GM12878 (cell line): ENCODE measurements at regions not wholly inside any gene's neighbourhood (a gene's known extent, or its start where the extent isn't known, plus 50 kb on each side); places are given as distances from the start of the nearest gene placed in this dataset.

Source experiments
- ATAC-seq: fragments of 200-7000 bp; cut with Tn5 transposase; 3 replicates; pipeline ENCODE4 v1.9.1; 2020; ENCODE audit warnings: mild to moderate bottlenecking, moderate library complexity
- BruUV-seq: library from RNA; stranded (reverse); fragments of 400-500 nt; replicated peaks from 2 replicates; lab custom pipeline; 2021; lab: Mats Ljungman, UMichigan
- CTCF ChIA-PET: fragments of 300-600 bp; sonication (Branson Sonifier 250); formaldehyde crosslinking; extraction: SDS; loops from one replicate; lab custom pipeline; 2021; ENCODE audit warnings: inconsistent platforms; lab: Yijun Ruan, JAX
- POLR2A ChIA-PET: fragments of 350-600 bp; formaldehyde crosslinking; extraction: SDS; loops from one replicate; lab custom pipeline; 2021; ENCODE audit warnings: inconsistent platforms; lab: Charles Lee
- RAD21 ChIA-PET: fragments of 300-600 bp; sonication (Branson Sonifier 250); formaldehyde crosslinking; loops from one replicate; lab custom pipeline; 2023; ENCODE audit warnings: antibody characterized with exemption; ENCODE audit not compliant: unreplicated experiment; lab: Charles Lee
- SMC1A ChIA-PET: fragments of 300-600 bp; sonication (Branson Sonifier 250); formaldehyde crosslinking; loops from one replicate; lab custom pipeline; 2023; ENCODE audit not compliant: unreplicated experiment, uncharacterized antibody; lab: Charles Lee
- DNase-seq: peaks from one replicate; pipeline ENCODE4 v3.0.0-alpha.2; 2011; ENCODE audit warnings: low read depth, low spot score
- FAIRE-seq: peaks from 3 replicates; lab custom pipeline; 2011; peaks lifted over from hg19 to GRCh38; lab: Jason Lieb, UNC
- H2AFZ ChIP-seq: 2 replicates; pipeline ENCODE4 v1.6.0; 2011; ENCODE audit warnings: low read depth, low read length, control low read depth; ENCODE audit not compliant: control insufficient read depth
- H3K27ac ChIP-seq: 2 replicates; pipeline ENCODE4 v1.5.1; 2011; ENCODE audit warnings: control low read depth; ENCODE audit not compliant: control insufficient read depth, insufficient read depth
- H3K27me3 ChIP-seq, 2 experiments: replicated peaks in 1 of 2; 2 replicates each; pipeline versions ENCODE4 v1.6.0 to v1.6.1; 2011; ENCODE audit warnings: low read length in 1 of 2; ENCODE audit not compliant: control insufficient read depth in 2 of 2, insufficient read depth in 2 of 2
- H3K36me3 ChIP-seq, 2 experiments: 2 replicates each; pipeline ENCODE4 v1.5.1; 2011; ENCODE audit warnings: low read length in 1 of 2; ENCODE audit not compliant: control insufficient read depth in 2 of 2, insufficient read depth in 2 of 2
- H3K4me1 ChIP-seq: 2 replicates; pipeline ENCODE4 v1.6.1; 2011; ENCODE audit warnings: mild to moderate bottlenecking, low read length, moderate library complexity, mixed read lengths; ENCODE audit not compliant: control insufficient read depth, insufficient read depth
- H3K4me2 ChIP-seq: 2 replicates; pipeline ENCODE4 v1.6.0; 2011; ENCODE audit warnings: control low read depth; ENCODE audit not compliant: control insufficient read depth, insufficient read depth
- H3K4me3 ChIP-seq: fragments of 200-600 bp; sonication (generic); 2 replicates; pipeline ENCODE4 v1.5.1; 2016
- H3K79me2 ChIP-seq: 2 replicates; pipeline ENCODE4 v1.6.0; 2011; ENCODE audit warnings: low read length; ENCODE audit not compliant: control insufficient read depth, insufficient read depth
- H3K9ac ChIP-seq: 2 replicates; pipeline ENCODE4 v1.8.0; 2011; ENCODE audit warnings: low read length, control low read depth, mixed read lengths; ENCODE audit not compliant: control insufficient read depth, insufficient read depth
- H3K9me3 ChIP-seq: replicated peaks from 3 replicates; pipeline ENCODE4 v1.5.1; 2011; ENCODE audit warnings: mild to moderate bottlenecking, low read length; ENCODE audit not compliant: control insufficient read depth, insufficient read depth
- H4K20me1 ChIP-seq: 2 replicates; pipeline ENCODE4 v1.6.0; 2011; ENCODE audit not compliant: control insufficient read depth, insufficient read depth
- KDM1A ChIP-seq: fragments of 200-600 bp; sonication (generic); IDR thresholded peaks from 2 replicates; pipeline ENCODE4 v1.6.1; 2016; ENCODE audit warnings: borderline replicate concordance
- PAX5 ChIP-seq: IDR thresholded peaks from 2 replicates; pipeline ENCODE4 v1.6.1; 2011; ENCODE audit warnings: low read depth, low read length, borderline replicate concordance
- in situ Hi-C: fragments of 300-500 bp; cut with MboI; formaldehyde crosslinking; loops from 9 replicates; pipeline ENCODE4 v1.14.3; 2018; ENCODE audit warnings: mixed read lengths
- intact Hi-C: fragments of 100-400 bp; cut with micrococcal nuclease; formaldehyde crosslinking; loops from one replicate; pipeline ENCODE4 v1.14.2; 2022; ENCODE audit not compliant: unreplicated experiment
- TF ChIP-seq, protein P1 (sequence below): fragments of 450-650 bp; IDR thresholded peaks from 2 replicates; pipeline ENCODE4 v1.6.1; 2017; ENCODE audit warnings: antibody characterized with exemption, mild to moderate bottlenecking, moderate library complexity
- TF ChIP-seq, protein P2 (sequence below): IDR thresholded peaks from 2 replicates; pipeline ENCODE4 v1.6.1; 2012; ENCODE audit warnings: mild to moderate bottlenecking, low read depth, low read length

DNA sequence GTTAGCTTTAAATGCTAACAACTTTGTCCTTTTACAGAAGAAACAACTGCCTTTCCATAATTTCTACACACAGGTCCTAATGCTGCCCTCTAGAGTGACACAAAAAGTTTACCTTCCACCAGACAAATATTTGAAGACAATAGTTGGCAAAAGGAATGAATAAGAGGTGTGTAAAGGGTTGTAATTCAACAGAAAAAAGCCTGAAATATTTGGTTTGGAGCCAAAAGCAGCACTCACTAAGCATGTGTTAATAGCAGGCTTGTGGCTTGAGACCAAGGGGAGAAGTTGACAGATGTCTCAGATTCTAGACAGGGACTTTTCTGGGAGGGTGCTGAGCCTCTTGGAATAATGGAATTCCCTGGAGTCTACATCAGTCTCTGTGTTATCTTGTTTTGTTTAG is 156.2 kb upstream of the GALNT17 start:
- no TSS peak for BruUV-seq
- no peaks in the 10 kb centered on the region for H3K9me3 ChIP-seq
- ChIA-PET RAD21 (no interaction called here), POLR2A (no interaction called here)
- intact Hi-C loops: no loop called here
- H3K27ac ChIP-seq: no peak overlapping the region
- no peak overlapping the region for H3K9ac ChIP-seq
- no peak overlapping the region for H3K4me2 ChIP-seq
- no peak for TF ChIP-seq PAX5
- TF ChIP-seq, protein P1, sequence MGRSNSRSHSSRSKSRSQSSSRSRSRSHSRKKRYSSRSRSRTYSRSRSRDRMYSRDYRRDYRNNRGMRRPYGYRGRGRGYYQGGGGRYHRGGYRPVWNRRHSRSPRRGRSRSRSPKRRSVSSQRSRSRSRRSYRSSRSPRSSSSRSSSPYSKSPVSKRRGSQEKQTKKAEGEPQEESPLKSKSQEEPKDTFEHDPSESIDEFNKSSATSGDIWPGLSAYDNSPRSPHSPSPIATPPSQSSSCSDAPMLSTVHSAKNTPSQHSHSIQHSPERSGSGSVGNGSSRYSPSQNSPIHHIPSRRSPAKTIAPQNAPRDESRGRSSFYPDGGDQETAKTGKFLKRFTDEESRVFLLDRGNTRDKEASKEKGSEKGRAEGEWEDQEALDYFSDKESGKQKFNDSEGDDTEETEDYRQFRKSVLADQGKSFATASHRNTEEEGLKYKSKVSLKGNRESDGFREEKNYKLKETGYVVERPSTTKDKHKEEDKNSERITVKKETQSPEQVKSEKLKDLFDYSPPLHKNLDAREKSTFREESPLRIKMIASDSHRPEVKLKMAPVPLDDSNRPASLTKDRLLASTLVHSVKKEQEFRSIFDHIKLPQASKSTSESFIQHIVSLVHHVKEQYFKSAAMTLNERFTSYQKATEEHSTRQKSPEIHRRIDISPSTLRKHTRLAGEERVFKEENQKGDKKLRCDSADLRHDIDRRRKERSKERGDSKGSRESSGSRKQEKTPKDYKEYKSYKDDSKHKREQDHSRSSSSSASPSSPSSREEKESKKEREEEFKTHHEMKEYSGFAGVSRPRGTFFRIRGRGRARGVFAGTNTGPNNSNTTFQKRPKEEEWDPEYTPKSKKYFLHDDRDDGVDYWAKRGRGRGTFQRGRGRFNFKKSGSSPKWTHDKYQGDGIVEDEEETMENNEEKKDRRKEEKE: no peak
- TF ChIP-seq, protein P2, sequence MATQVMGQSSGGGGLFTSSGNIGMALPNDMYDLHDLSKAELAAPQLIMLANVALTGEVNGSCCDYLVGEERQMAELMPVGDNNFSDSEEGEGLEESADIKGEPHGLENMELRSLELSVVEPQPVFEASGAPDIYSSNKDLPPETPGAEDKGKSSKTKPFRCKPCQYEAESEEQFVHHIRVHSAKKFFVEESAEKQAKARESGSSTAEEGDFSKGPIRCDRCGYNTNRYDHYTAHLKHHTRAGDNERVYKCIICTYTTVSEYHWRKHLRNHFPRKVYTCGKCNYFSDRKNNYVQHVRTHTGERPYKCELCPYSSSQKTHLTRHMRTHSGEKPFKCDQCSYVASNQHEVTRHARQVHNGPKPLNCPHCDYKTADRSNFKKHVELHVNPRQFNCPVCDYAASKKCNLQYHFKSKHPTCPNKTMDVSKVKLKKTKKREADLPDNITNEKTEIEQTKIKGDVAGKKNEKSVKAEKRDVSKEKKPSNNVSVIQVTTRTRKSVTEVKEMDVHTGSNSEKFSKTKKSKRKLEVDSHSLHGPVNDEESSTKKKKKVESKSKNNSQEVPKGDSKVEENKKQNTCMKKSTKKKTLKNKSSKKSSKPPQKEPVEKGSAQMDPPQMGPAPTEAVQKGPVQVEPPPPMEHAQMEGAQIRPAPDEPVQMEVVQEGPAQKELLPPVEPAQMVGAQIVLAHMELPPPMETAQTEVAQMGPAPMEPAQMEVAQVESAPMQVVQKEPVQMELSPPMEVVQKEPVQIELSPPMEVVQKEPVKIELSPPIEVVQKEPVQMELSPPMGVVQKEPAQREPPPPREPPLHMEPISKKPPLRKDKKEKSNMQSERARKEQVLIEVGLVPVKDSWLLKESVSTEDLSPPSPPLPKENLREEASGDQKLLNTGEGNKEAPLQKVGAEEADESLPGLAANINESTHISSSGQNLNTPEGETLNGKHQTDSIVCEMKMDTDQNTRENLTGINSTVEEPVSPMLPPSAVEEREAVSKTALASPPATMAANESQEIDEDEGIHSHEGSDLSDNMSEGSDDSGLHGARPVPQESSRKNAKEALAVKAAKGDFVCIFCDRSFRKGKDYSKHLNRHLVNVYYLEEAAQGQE: no peak
- no peak for TF ChIP-seq KDM1A
- TF ChIP-seq, all 136 proteins: peak for 0
- Histone ChIP-seq H2AFZ (no peak overlapping the region), H3K27me3 (no peaks in the 10 kb centered on the region), H3K4me1 (no peaks in the 10 kb centered on the region), H4K20me1 (no peaks in the 10 kb centered on the region), H3K4me3 (no peak overlapping the region), H3K79me2 (no peaks in the 10 kb centered on the region), H3K36me3 (no peaks in the 10 kb centered on the region)
- CTCF ChIA-PET: interaction anchor here (1.3 to 2.3 kb wide), 2 partner anchors 13 to 14 kb away, joined by 3 to 4 read pairs; no protein-coding TSS in a partner anchor
- no peak for ATAC-seq
- SMC1A ChIA-PET: interaction anchor here (0.8 kb wide), 1 partner anchor 14 kb away, joined by 3 read pairs; no protein-coding TSS in a partner anchor
- in situ Hi-C loops: no loop called here
- no peak for FAIRE-seq
- DNase-seq: no peak
